A549 (cell line): ENCODE measurements at regions not wholly inside any gene's neighbourhood (a gene's known extent, or its start where the extent isn't known, plus 50 kb on each side); places are given as distances from the start of the nearest gene placed in this dataset.

Source experiments
- CBX8 ChIP-seq: fragments of 200-600 bp; sonication (generic); IDR thresholded peaks from 2 replicates; pipeline ENCODE4 v1.6.1; 2016
- EP300 ChIP-seq, 2 experiments: fragments of >200 bp; sonication (Bioruptor Twin); formaldehyde crosslinking; IDR thresholded peaks; 2 replicates in 1 of 2; 3 replicates in 1 of 2; pipeline ENCODE4 v1.6.1; 2016 to 2017
- ESRRA ChIP-seq: fragments of 150-350 bp; IDR thresholded peaks from 2 replicates; pipeline ENCODE4 v1.6.1; 2014; ENCODE audit warnings: mild to moderate bottlenecking, low read length, borderline replicate concordance
- HOXA7 ChIP-seq: fragments of 250-450 bp; sonication (Bioruptor Pico); IDR thresholded peaks from 2 replicates; pipeline ENCODE4 v1.5.0; 2020; ENCODE audit warnings: mild to moderate bottlenecking, moderate library complexity
- MAX ChIP-seq: IDR thresholded peaks from 2 replicates; pipeline ENCODE4 v1.6.1; 2012
- NR3C1 ChIP-seq: fragments of >200 bp; sonication (Bioruptor Twin); formaldehyde crosslinking; IDR thresholded peaks from 3 replicates; pipeline ENCODE4 v1.6.1; 2017
- POLR2A ChIP-seq: IDR thresholded peaks from 2 replicates; pipeline ENCODE4 v1.6.1; 2012; ENCODE audit warnings: mild to moderate bottlenecking, low read length
- POLR2AphosphoS2 ChIP-seq: conservative IDR thresholded peaks from 2 replicates; pipeline ENCODE4 v1.6.1; 2012; ENCODE audit warnings: low read length, improper control_type of control experiment, inconsistent platforms
- RAD21 ChIP-seq, 2 experiments: fragments of >200 bp in 1 of 2; sonication (Bioruptor Twin) in 1 of 2; formaldehyde crosslinking in 1 of 2; IDR thresholded peaks in 1 of 2; conservative IDR thresholded peaks in 1 of 2; 2 replicates in 1 of 2; 3 replicates in 1 of 2; pipeline ENCODE4 v1.6.1; 2012 to 2018; ENCODE audit warnings: inconsistent platforms in 1 of 2
- RNF2 ChIP-seq: fragments of 200-600 bp; sonication (generic); IDR thresholded peaks from 2 replicates; pipeline ENCODE4 v1.6.1; 2016; ENCODE audit warnings: low read depth, mild to moderate bottlenecking, antibody characterized with exemption, moderate library complexity, borderline replicate concordance
- SMC3 ChIP-seq: fragments of >200 bp; sonication (Bioruptor Twin); formaldehyde crosslinking; IDR thresholded peaks from 3 replicates; pipeline ENCODE4 v1.6.1; 2018; ENCODE audit warnings: inconsistent platforms
- TF ChIP-seq, protein P1 (sequence below): fragments of >200 bp; sonication (Bioruptor Twin); formaldehyde crosslinking; IDR thresholded peaks from 3 replicates; pipeline ENCODE4 v1.5.1; 2016

GRCh38 chr6:12410946-12411345 lies 120.8 kb downstream of the EDN1 start:
- TF ChIP-seq POLR2AphosphoS2 (no peak), RAD21 (conservative IDR thresholded peaks at IDR 0.05 in 1 of 2, IDR thresholded peaks at IDR 0.05 in 1 of 2) (no peak), EP300 (IDR thresholded peaks at IDR 0.05) (no peak), NR3C1 (no peak), SMC3 (no peak), MAX (no peak), RNF2 (no peak), ESRRA (no peak), POLR2A (no peak), HOXA7 (no peak), CBX8 (no peak)
- TF ChIP-seq, protein P1, sequence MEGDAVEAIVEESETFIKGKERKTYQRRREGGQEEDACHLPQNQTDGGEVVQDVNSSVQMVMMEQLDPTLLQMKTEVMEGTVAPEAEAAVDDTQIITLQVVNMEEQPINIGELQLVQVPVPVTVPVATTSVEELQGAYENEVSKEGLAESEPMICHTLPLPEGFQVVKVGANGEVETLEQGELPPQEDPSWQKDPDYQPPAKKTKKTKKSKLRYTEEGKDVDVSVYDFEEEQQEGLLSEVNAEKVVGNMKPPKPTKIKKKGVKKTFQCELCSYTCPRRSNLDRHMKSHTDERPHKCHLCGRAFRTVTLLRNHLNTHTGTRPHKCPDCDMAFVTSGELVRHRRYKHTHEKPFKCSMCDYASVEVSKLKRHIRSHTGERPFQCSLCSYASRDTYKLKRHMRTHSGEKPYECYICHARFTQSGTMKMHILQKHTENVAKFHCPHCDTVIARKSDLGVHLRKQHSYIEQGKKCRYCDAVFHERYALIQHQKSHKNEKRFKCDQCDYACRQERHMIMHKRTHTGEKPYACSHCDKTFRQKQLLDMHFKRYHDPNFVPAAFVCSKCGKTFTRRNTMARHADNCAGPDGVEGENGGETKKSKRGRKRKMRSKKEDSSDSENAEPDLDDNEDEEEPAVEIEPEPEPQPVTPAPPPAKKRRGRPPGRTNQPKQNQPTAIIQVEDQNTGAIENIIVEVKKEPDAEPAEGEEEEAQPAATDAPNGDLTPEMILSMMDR: no peak
